HCT116 (cell line): ENCODE measurements at regions not wholly inside any gene's neighbourhood (a gene's known extent, or its start where the extent isn't known, plus 50 kb on each side); places are given as distances from the start of the nearest gene placed in this dataset.

ENCODE experiments used
- ATAC-seq: fragments of 200-7000 bp; cut with Tn5 transposase; 2 replicates; pipeline ENCODE4 v1.9.1; 2020; ENCODE audit warnings: mild to moderate bottlenecking, moderate library complexity
- BruUV-seq: library from RNA; stranded (reverse); fragments of 400-500 nt; replicated peaks from 2 replicates; lab custom pipeline; 2021; lab: Mats Ljungman, UMichigan
- CTCF ChIA-PET: fragments of 300-600 bp; sonication (Branson Sonifier 250); formaldehyde crosslinking; loops from one replicate; lab custom pipeline; 2021; ENCODE audit warnings: antibody characterized with exemption; lab: Charles Lee
- POLR2A ChIA-PET: fragments of 300-600, 350-600 bp; sonication (Branson Sonifier 250); formaldehyde crosslinking; loops from one replicate; lab custom pipeline; 2021; ENCODE audit warnings: antibody characterized with exemption; lab: Charles Lee
- RAD21 ChIA-PET, 2 experiments: fragments of 300-600 bp; sonication (Branson Sonifier 250); formaldehyde crosslinking; loops; one replicate each; lab custom pipeline; 2023; ENCODE audit warnings: low total read pairs in 2 of 2; ENCODE audit not compliant: uncharacterized antibody in 2 of 2, unreplicated experiment in 2 of 2, low non-redundant PET in 1 of 2; lab: Charles Lee
- DNase-seq: peaks from one replicate; pipeline ENCODE4 v3.0.0-alpha.2; 2010; ENCODE audit warnings: low read depth, low spot score
- H2AFZ ChIP-seq: fragments of 200-600 bp; shearing (Covaris generic), sonication (generic); 2 replicates; pipeline ENCODE4 v1.6.1; 2017; ENCODE audit warnings: low read depth, mixed run types, mixed read lengths, antibody characterized with exemption, low read length; ENCODE audit not compliant: poor library complexity, severe bottlenecking
- H3K27ac ChIP-seq: 2 replicates; pipeline ENCODE4 v1.5.1; 2012; ENCODE audit warnings: low read depth, low read length
- H3K27me3 ChIP-seq: fragments of 200-600 bp; sonication (generic); 2 replicates; pipeline ENCODE4 v1.6.1; 2016; ENCODE audit warnings: mixed run types, low read length, mixed read lengths; ENCODE audit not compliant: insufficient read depth
- H3K36me3 ChIP-seq, 2 experiments: fragments of 200-500 bp in 1 of 2; fragments of 200-600 bp in 1 of 2; sonication (Bioruptor generic) in 1 of 2; sonication (generic) in 1 of 2; 2 replicates each; pipeline versions ENCODE4 v1.5.1 to v1.6.1; 2014 to 2016; ENCODE audit warnings: low read length in 2 of 2, inconsistent platforms in 1 of 2, mixed read lengths in 1 of 2, mixed run types in 1 of 2; ENCODE audit not compliant: insufficient read depth in 2 of 2, control insufficient read depth in 1 of 2
- H3K4me1 ChIP-seq, 2 experiments: fragments of 200-600 bp in 1 of 2; sonication (generic) in 1 of 2; 2 replicates each; pipeline versions ENCODE4 v1.5.1 to v1.6.1; 2012 to 2017; ENCODE audit warnings: low read length in 2 of 2, inconsistent platforms in 1 of 2, mild to moderate bottlenecking in 1 of 2, mixed read lengths in 1 of 2, mixed run types in 1 of 2, moderate library complexity in 1 of 2; ENCODE audit not compliant: insufficient read depth in 2 of 2, control insufficient read depth in 1 of 2
- H3K4me2 ChIP-seq: fragments of 200-600 bp; sonication (generic); 2 replicates; pipeline ENCODE4 v1.6.1; 2017; ENCODE audit warnings: mixed run types, low read length, mixed read lengths
- H3K4me3 ChIP-seq, 2 experiments: fragments of 200-600 bp in 1 of 2; sonication (generic) in 1 of 2; replicated peaks in 1 of 2; 2 replicates each; pipeline ENCODE4 v1.5.1; 2011 to 2016; ENCODE audit warnings: low read length in 2 of 2, control low read depth in 1 of 2, low read depth in 1 of 2, mild to moderate bottlenecking in 1 of 2, mixed read lengths in 1 of 2, mixed run types in 1 of 2
- H3K79me2 ChIP-seq: fragments of 200-600 bp; sonication (generic); 2 replicates; pipeline ENCODE4 v1.6.1; 2017; ENCODE audit warnings: mild to moderate bottlenecking, mixed run types, low read length, moderate library complexity, mixed read lengths; ENCODE audit not compliant: insufficient read depth
- H3K9ac ChIP-seq: fragments of 200-600 bp; sonication (generic); 2 replicates; pipeline ENCODE4 v1.6.1; 2016; ENCODE audit warnings: low read length, mixed read lengths
- H3K9me2 ChIP-seq: fragments of 200-600 bp; sonication (generic), shearing (Covaris generic); 2 replicates; pipeline ENCODE4 v1.6.1; 2017; ENCODE audit warnings: mixed run types, mild to moderate bottlenecking, moderate library complexity; ENCODE audit not compliant: insufficient read depth
- H3K9me3 ChIP-seq, 2 experiments: fragments of 200-500 bp in 1 of 2; fragments of 200-600 bp in 1 of 2; sonication (Bioruptor generic) in 1 of 2; sonication (generic) in 1 of 2; 2 replicates each; pipeline ENCODE4 v1.6.1; 2014 to 2017; ENCODE audit warnings: low read length in 2 of 2, mixed read lengths in 2 of 2, inconsistent platforms in 1 of 2, low read depth in 1 of 2, mild to moderate bottlenecking in 1 of 2, mixed run types in 1 of 2, moderate library complexity in 1 of 2; ENCODE audit not compliant: control insufficient read depth in 1 of 2, insufficient read depth in 1 of 2
- H4K20me1 ChIP-seq: fragments of 200-600 bp; sonication (generic), shearing (Covaris generic); 2 replicates; pipeline ENCODE4 v1.6.1; 2017; ENCODE audit warnings: mixed run types, mild to moderate bottlenecking, moderate library complexity; ENCODE audit not compliant: insufficient read depth
- EGR1 ChIP-seq: IDR thresholded peaks from 2 replicates; pipeline ENCODE4 v1.6.1; 2012; ENCODE audit warnings: low read depth
- ELF1 ChIP-seq: IDR thresholded peaks from 2 replicates; pipeline ENCODE4 v1.6.1; 2012; ENCODE audit warnings: low read depth, borderline replicate concordance
- EZH2phosphoT487 ChIP-seq: fragments of 200-600 bp; IDR thresholded peaks from 2 replicates; pipeline ENCODE4 v1.6.1; 2018; ENCODE audit warnings: antibody characterized with exemption, borderline replicate concordance
- FOSL1 ChIP-seq: IDR thresholded peaks from 2 replicates; pipeline ENCODE4 v1.6.1; 2012; ENCODE audit warnings: low read depth
- POLR2A ChIP-seq: IDR thresholded peaks from 2 replicates; pipeline ENCODE4 v1.7.0; 2011; ENCODE audit warnings: borderline replicate concordance; ENCODE audit not compliant: insufficient read depth, insufficient read length; ENCODE audit errors: extremely low read depth
- RAD21 ChIP-seq: IDR thresholded peaks from 2 replicates; pipeline ENCODE4 v1.6.1; 2012; ENCODE audit warnings: low read depth, mild to moderate bottlenecking
- SIN3A ChIP-seq: IDR thresholded peaks from 2 replicates; pipeline ENCODE4 v1.6.1; 2012; ENCODE audit warnings: low read depth
- SRF ChIP-seq: IDR thresholded peaks from 2 replicates; pipeline ENCODE4 v1.6.1; 2012; ENCODE audit warnings: low read depth
- TCF7L2 ChIP-seq: IDR thresholded peaks from 2 replicates; pipeline ENCODE4 v1.7.0; 2011; ENCODE audit warnings: borderline replicate concordance, inconsistent platforms; ENCODE audit not compliant: insufficient read depth, insufficient read length; ENCODE audit errors: extremely low read depth
- YY1 ChIP-seq: IDR thresholded peaks from 2 replicates; pipeline ENCODE4 v1.6.1; 2011; ENCODE audit warnings: low read length, low read depth, moderate library complexity, mild to moderate bottlenecking; ENCODE audit not compliant: insufficient replicate concordance; ENCODE audit errors: extremely low read depth
- ZBTB33 ChIP-seq: IDR thresholded peaks from 2 replicates; pipeline ENCODE4 v1.6.1; 2011; ENCODE audit warnings: mild to moderate bottlenecking, low read length, moderate library complexity; ENCODE audit not compliant: insufficient replicate concordance; ENCODE audit errors: extremely low read depth
- ZNF274 ChIP-seq: fragments of 200-500 bp; sonication (Bioruptor generic); IDR thresholded peaks from 2 replicates; pipeline ENCODE4 v1.6.1; 2014; ENCODE audit warnings: mild to moderate bottlenecking, low read depth, low read length, inconsistent platforms
- intact Hi-C: fragments of 100-400 bp; cut with micrococcal nuclease; formaldehyde crosslinking; loops from 2 replicates; pipeline ENCODE4 v1.10.0; 2022
- TF ChIP-seq, protein P1 (sequence below): IDR thresholded peaks from 2 replicates; pipeline ENCODE4 v1.6.1; 2012

DNA sequence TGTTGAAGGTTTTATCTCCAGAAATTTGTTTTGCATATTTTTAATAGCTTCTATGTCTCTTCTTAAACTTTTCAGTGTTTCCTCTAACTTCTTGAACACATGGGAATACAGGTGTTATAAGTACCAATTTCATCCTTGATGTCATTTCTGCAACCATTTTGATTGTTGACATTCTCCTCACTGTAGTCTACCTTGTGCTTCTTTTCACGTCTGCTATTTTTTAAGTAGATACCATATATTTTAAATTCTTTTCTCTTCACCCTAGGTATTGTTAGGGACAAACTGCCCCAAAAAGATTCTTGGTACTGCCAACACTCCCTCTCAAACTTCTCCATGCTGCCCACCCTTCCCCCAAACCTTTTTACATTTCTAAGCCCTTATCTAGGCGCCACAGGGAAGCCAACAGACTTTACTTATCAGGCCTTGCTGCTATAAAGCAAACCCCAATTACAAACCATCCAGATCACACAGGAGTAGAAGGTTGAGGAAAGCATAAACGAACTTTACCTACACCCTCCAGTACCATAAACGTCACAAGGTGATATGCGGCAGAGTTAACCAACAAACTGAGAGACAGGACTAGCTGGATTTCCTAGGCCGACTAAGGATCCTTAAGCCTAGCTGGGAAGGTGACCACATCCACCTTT lies 1165.3 kb downstream of the TAF11L14 start:
- TF ChIP-seq POLR2A: no peak
- no peak for TF ChIP-seq ZNF274
- TF ChIP-seq TCF7L2: no peak
- no peak for TF ChIP-seq SRF
- no peak for TF ChIP-seq YY1
- TF ChIP-seq FOSL1: no peak
- no peak for TF ChIP-seq EGR1
- TF ChIP-seq SIN3A: no peak
- TF ChIP-seq ZBTB33: no peak
- no peak for TF ChIP-seq ELF1
- TF ChIP-seq RAD21: no peak
- TF ChIP-seq, protein P1, sequence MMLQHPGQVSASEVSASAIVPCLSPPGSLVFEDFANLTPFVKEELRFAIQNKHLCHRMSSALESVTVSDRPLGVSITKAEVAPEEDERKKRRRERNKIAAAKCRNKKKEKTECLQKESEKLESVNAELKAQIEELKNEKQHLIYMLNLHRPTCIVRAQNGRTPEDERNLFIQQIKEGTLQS: no peak
- no peak for TF ChIP-seq EZH2phosphoT487
- Histone ChIP-seq H3K36me3 (no peaks in the 10 kb centered on the region), H3K27me3 (no peaks in the 10 kb centered on the region), H3K9ac (no peak overlapping the region), H3K9me3 (peaks cover 13 to 17% of the 10 kb centered on the region in 2 experiments; a peak in 2 of 4 replicates), H3K4me2 (no peak overlapping the region), H3K4me3 (no peak overlapping the region), H3K9me2 (no peaks in the 10 kb centered on the region), H2AFZ (no peak overlapping the region), H3K4me1 (no peaks in the 10 kb centered on the region), H3K27ac (no peak overlapping the region), H3K79me2 (no peaks in the 10 kb centered on the region), H4K20me1 (no peaks in the 10 kb centered on the region)
- ChIA-PET RAD21 (no interaction called here), CTCF (no interaction called here), POLR2A (no interaction called here)
- intact Hi-C loops: no loop called here
- no TSS peak for BruUV-seq
- ATAC-seq: no peak
- DNase-seq: no peak
